SK-N-MC (cell line): ENCODE measurements at regions not wholly inside any gene's neighbourhood (a gene's known extent, or its start where the extent isn't known, plus 50 kb on each side); places are given as distances from the start of the nearest gene placed in this dataset.

Experiments used
- DNase-seq: peaks from one replicate; pipeline ENCODE4 v3.0.0-alpha.2; 2011; ENCODE audit warnings: low read depth, low spot score
- H3K27ac ChIP-seq: fragments of 200-600 bp; sonication (generic); 2 replicates; pipeline ENCODE4 v1.5.1; 2016; ENCODE audit warnings: mixed run types
- H3K36me3 ChIP-seq: fragments of 200-600 bp; sonication (generic); 2 replicates; pipeline ENCODE4 v1.6.1; 2017; ENCODE audit warnings: antibody characterized with exemption, low read length, mixed read lengths; ENCODE audit not compliant: insufficient read depth
- H3K4me3 ChIP-seq: fragments of 200-600 bp; sonication (generic); 2 replicates; pipeline ENCODE4 v1.5.1; 2016
- H3K9ac ChIP-seq: fragments of 200-600 bp; sonication (generic); 2 replicates; pipeline ENCODE4 v1.8.0; 2017; ENCODE audit warnings: mixed run types, mixed read lengths; ENCODE audit not compliant: insufficient read length
- H3K9me3 ChIP-seq: fragments of 200-600 bp; sonication (generic); 2 replicates; pipeline ENCODE4 v1.6.1; 2017; ENCODE audit warnings: low read depth, mild to moderate bottlenecking, antibody characterized with exemption, low read length, moderate library complexity, mixed read lengths
- EZH2 ChIP-seq: fragments of 200-600 bp; sonication (generic); IDR thresholded peaks from one replicate; pipeline ENCODE4 v1.6.1; 2017; ENCODE audit warnings: antibody characterized with exemption
- FOXP2 ChIP-seq: optimal IDR thresholded peaks from 2 replicates; pipeline ENCODE3; 2011; ENCODE audit warnings: mild to moderate bottlenecking, moderate library complexity; ENCODE audit not compliant: insufficient read depth; ENCODE audit errors: extremely low read length, control extremely low read depth
- POLR2AphosphoS5 ChIP-seq: IDR thresholded peaks from 2 replicates; pipeline ENCODE4 v1.6.1; 2012; ENCODE audit warnings: mild to moderate bottlenecking, low read depth, low read length, borderline replicate concordance

- DNase-seq: no peak
- H3K9ac ChIP-seq: no peak overlapping the region
These were observed 96.8 kb upstream of the ROBO2 start for GRCh38 chr3:76943058-76943457.

DNA sequence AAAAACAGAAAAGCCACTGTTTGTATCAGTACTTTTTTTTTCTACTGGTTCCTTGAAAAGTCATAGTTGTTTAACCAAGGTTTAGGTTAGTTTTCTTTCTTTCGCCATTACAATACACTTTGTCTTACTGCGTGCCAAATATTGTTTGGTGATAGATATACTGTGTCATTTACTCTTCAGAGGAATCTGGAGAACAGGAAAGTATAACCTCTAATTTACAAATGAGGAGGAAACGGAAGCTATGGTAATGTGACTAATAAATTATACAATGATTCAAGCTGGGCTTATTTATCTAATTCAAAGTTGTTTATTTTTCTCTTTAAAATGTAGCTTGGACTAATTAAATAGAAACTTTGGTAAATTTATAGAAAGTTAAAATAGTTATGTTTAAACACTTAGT lies 96.2 kb upstream of the ROBO2 start:
- Histone ChIP-seq H3K36me3 (no peaks in the 10 kb centered on the region), H3K9me3 (no peaks in the 10 kb centered on the region), H3K27ac (no peak overlapping the region), H3K4me3 (no peak overlapping the region), H3K9ac (no peak overlapping the region)
- DNase-seq: no peak
- TF ChIP-seq FOXP2 (no peak), EZH2 (no peak), POLR2AphosphoS5 (no peak)

More at GRCh38 chr3:76943058-76943457, 96.8 kb upstream of the ROBO2 start:
- no peak overlapping the region for H3K4me3 ChIP-seq
- no peak overlapping the region for H3K27ac ChIP-seq
- TF ChIP-seq FOXP2 (no peak), POLR2AphosphoS5 (no peak), EZH2 (no peak)
- H3K36me3 ChIP-seq: no peaks in the 10 kb centered on the region
- no peaks in the 10 kb centered on the region for H3K9me3 ChIP-seq

DNA sequence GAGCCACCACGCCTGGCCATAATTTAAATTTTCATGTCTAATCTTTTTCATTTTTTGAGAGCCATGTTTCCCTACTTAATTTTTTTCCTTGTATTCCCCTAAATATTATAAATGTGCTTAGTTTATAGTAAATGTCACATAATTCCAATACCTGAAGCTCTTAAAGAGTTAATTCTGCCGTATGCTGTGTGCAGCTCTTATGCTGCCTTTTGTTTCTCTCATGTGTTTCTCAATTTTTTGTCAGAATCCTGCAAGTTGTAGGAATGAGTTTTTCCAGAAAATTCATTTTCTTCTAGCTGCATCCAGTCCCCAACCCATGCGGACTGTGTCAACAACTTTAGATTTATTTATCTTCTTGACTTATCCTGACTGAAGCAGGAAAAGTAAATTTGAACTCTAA lies 90.9 kb upstream of the ROBO2 start:
- Histone ChIP-seq H3K9ac (no peak overlapping the region), H3K36me3 (no peaks in the 10 kb centered on the region), H3K4me3 (no peak overlapping the region), H3K9me3 (no peaks in the 10 kb centered on the region), H3K27ac (no peak overlapping the region)
- TF ChIP-seq EZH2: no peak
- TF ChIP-seq FOXP2: no peak
- no peak for TF ChIP-seq POLR2AphosphoS5
- no peak for DNase-seq

DNA sequence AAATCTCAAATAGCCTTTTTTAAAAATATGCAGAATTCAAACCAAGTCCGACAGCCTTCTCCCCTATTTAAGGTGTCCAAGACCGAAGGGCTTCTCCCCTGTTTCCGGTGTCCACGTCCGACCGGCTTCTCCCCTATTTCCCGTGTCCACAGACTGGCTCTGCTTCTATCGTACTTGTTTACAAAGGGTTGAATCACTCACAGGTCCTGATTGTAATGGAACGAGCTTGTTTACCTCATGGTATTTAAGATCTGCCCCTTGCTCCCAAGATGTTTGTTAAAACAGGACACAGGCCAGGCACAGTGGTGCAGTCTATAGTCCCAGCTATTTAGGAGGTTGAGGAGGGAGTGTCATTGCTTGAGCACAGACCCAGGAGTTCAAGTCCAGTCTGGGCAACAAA lies 90.4 kb upstream of the ROBO2 start:
- H3K9me3 ChIP-seq: no peaks in the 10 kb centered on the region
- H3K9ac ChIP-seq: no peak overlapping the region
- H3K4me3 ChIP-seq: no peak overlapping the region
- H3K27ac ChIP-seq: no peak overlapping the region
- H3K36me3 ChIP-seq: no peaks in the 10 kb centered on the region
- no peak for TF ChIP-seq EZH2
- no peak for TF ChIP-seq POLR2AphosphoS5
- no peak for TF ChIP-seq FOXP2
- DNase-seq: no peak

DNA sequence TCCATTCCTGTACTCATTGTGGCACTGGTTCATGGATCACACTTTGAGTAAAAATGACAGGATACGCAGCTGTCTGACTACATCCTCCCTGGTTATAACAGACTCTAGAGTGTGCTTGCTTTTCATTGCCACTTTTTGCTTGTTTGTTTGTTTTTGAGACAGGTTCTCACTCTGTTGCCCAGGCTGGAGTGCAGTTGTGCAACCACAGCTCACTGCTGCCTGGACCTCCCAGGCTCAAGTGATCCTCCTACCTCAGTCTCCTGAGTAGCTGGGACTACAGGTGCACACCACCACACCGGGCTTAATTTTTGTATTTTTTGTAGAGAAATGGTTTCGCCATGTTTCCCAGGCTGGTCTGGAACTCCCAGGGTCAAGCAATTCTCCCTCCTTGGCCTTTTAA lies 89.3 kb upstream of the ROBO2 start:
- Histone ChIP-seq H3K9ac (no peak overlapping the region), H3K27ac (no peak overlapping the region), H3K4me3 (no peak overlapping the region), H3K36me3 (no peaks in the 10 kb centered on the region), H3K9me3 (no peaks in the 10 kb centered on the region)
- TF ChIP-seq EZH2: no peak
- no peak for TF ChIP-seq FOXP2
- TF ChIP-seq POLR2AphosphoS5: no peak
- DNase-seq: no peak

DNA sequence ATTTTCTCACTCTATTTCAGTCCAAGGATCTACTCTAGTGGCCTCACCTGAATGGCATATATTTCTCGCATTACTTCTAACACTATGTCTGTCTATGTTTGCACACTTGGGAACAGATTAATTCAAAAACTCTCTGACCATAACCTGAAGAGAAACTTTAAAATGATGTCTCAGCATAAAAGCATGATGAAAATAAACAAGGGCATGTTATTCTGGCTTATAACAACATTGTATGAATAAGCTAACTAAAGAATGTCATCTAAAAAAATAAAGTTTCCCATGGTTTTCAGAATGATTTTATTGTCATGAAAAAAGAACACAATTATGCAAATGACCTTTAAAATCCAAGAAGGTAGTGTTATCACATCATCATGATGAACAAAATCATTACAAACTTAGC lies 85.5 kb upstream of the ROBO2 start:
- no peak overlapping the region for H3K27ac ChIP-seq
- no peaks in the 10 kb centered on the region for H3K9me3 ChIP-seq
- H3K36me3 ChIP-seq: no peaks in the 10 kb centered on the region
- no peak overlapping the region for H3K4me3 ChIP-seq
- DNase-seq: no peak
- TF ChIP-seq POLR2AphosphoS5 (no peak), EZH2 (no peak), FOXP2 (no peak)
- H3K9ac ChIP-seq: no peak overlapping the region

GRCh38 chr3:76958274-76958673 lies 81.6 kb upstream of the ROBO2 start:
- TF ChIP-seq POLR2AphosphoS5: no peak
- no peak for TF ChIP-seq EZH2
- no peak for TF ChIP-seq FOXP2
- Histone ChIP-seq H3K9me3 (no peaks in the 10 kb centered on the region), H3K36me3 (no peaks in the 10 kb centered on the region), H3K9ac (no peak overlapping the region), H3K4me3 (no peak overlapping the region), H3K27ac (no peak overlapping the region)
- no peak for DNase-seq

GRCh38 chr3:76958861-76959260 lies 81.0 kb upstream of the ROBO2 start:
- Histone ChIP-seq H3K27ac (no peak overlapping the region), H3K36me3 (no peaks in the 10 kb centered on the region), H3K9ac (no peak overlapping the region), H3K9me3 (no peaks in the 10 kb centered on the region), H3K4me3 (no peak overlapping the region)
- TF ChIP-seq EZH2 (no peak), FOXP2 (no peak), POLR2AphosphoS5 (no peak)
- DNase-seq: no peak

GRCh38 chr3:76961284-76961683 lies 78.6 kb upstream of the ROBO2 start:
- Histone ChIP-seq H3K9ac (no peak overlapping the region), H3K4me3 (no peak overlapping the region), H3K36me3 (no peaks in the 10 kb centered on the region), H3K9me3 (no peaks in the 10 kb centered on the region), H3K27ac (no peak overlapping the region)
- no peak for TF ChIP-seq FOXP2
- no peak for TF ChIP-seq EZH2
- TF ChIP-seq POLR2AphosphoS5: no peak
- no peak for DNase-seq
